IPS DF 6.9 (cell line): ENCODE measurements at regions not wholly inside any gene's neighbourhood (a gene's known extent, or its start where the extent isn't known, plus 50 kb on each side); places are given as distances from the start of the nearest gene placed in this dataset.
"Not testable (repeated sequence)": the region's sequence is repeated elsewhere in the genome, so short reads cannot be mapped to it uniquely, and the experiment has no call there.

ENCODE experiments used
- DNase-seq: peaks from one replicate; pipeline ENCODE4 v3.0.0-alpha.2; 2013; ENCODE audit warnings: low read depth, low spot score
- H3K27ac ChIP-seq: one replicate; pipeline ENCODE4 v1.5.1; 2013; ENCODE audit warnings: low read length, control low read depth
- H3K27me3 ChIP-seq: 2 replicates; pipeline ENCODE4 v1.6.1; 2013; ENCODE audit warnings: mild to moderate bottlenecking, low read length; ENCODE audit not compliant: control insufficient read depth, insufficient read depth
- H3K36me3 ChIP-seq: 2 replicates; pipeline ENCODE4 v1.6.1; 2013; ENCODE audit warnings: low read length; ENCODE audit not compliant: control insufficient read depth, insufficient read depth
- H3K4me1 ChIP-seq: 2 replicates; pipeline ENCODE4 v1.6.1; 2013; ENCODE audit warnings: low read length; ENCODE audit not compliant: control insufficient read depth, insufficient read depth
- H3K4me3 ChIP-seq: 2 replicates; pipeline ENCODE4 v1.5.1; 2013; ENCODE audit warnings: mild to moderate bottlenecking, low read length
- H3K9me3 ChIP-seq: 2 replicates; pipeline ENCODE4 v1.6.1; 2013; ENCODE audit warnings: low read length, inconsistent platforms; ENCODE audit not compliant: control insufficient read depth, insufficient read depth
- WGBS: extraction: QIAGEN DNeasy Blood & Tissue Kit; methylation state at CpG from one replicate; pipeline ENCODE4 v1.1.7; 2013; ENCODE audit warnings: mixed read lengths, missing lambda C conversion rate; ENCODE audit not compliant: insufficient read length, insufficient coverage; 5-methylcytosine and 5-hydroxymethylcytosine counted together

- WGBS: no CpG with 5 or more reads among the region's 2 CpGs
- Histone ChIP-seq H3K9me3 (no peaks in the 10 kb centered on the region), H3K36me3 (no peaks in the 10 kb centered on the region), H3K4me1 (no peaks in the 10 kb centered on the region), H3K4me3 (no peak overlapping the region), H3K27me3 (no peaks in the 10 kb centered on the region), H3K27ac (no peak overlapping the region)
- DNase-seq: no peak
Measured at GRCh38 chr4:181784881-181785280, 458.3 kb upstream of the TENM3 start.

- no peaks in the 10 kb centered on the region for H3K9me3 ChIP-seq
Measured at GRCh38 chr4:181792641-181793040, 450.6 kb upstream of the TENM3 start.

DNA sequence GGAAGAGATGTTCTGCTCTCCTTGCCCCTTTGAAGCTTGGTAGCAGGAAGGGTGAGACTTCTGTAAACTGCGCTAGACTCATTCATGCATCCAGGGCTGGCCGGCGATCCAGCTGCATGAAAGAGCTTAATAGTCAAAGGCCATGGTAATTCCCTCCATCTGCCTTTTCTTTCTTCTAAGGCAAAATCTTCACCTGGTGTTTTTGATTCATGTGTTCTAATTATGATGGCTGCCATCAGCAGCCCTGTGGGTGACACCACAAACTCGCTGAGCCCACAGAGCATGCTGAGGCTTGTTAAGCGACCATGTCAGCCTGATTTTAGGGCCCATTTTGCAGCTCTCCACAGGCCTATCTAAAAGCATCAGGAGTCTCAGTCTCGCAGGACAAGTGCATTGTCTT is 450.1 kb upstream of the TENM3 start:
- H3K36me3 ChIP-seq: no peaks in the 10 kb centered on the region
- H3K27me3 ChIP-seq: no peaks in the 10 kb centered on the region
- peaks cover 1% of the 10 kb centered on the region; the same call in 1 of the 2 replicates for H3K4me1 ChIP-seq
- DNase-seq: no peak
- no peak overlapping the region for H3K4me3 ChIP-seq
- WGBS: no CpG with 5 or more reads among the region's 6 CpGs
- no peaks in the 10 kb centered on the region for H3K9me3 ChIP-seq
- H3K27ac ChIP-seq: no peak overlapping the region

More at GRCh38 chr4:181792641-181793040, 450.6 kb upstream of the TENM3 start:
- H3K4me1 ChIP-seq: peaks cover 1% of the 10 kb centered on the region; the same call in 1 of the 2 replicates
- no peaks in the 10 kb centered on the region for H3K27me3 ChIP-seq
- H3K36me3 ChIP-seq: no peaks in the 10 kb centered on the region
- no CpG with 5 or more reads among the region's 1 CpG for WGBS
- no peak overlapping the region for H3K4me3 ChIP-seq
- H3K27ac ChIP-seq: no peak overlapping the region
- no peak for DNase-seq

DNA sequence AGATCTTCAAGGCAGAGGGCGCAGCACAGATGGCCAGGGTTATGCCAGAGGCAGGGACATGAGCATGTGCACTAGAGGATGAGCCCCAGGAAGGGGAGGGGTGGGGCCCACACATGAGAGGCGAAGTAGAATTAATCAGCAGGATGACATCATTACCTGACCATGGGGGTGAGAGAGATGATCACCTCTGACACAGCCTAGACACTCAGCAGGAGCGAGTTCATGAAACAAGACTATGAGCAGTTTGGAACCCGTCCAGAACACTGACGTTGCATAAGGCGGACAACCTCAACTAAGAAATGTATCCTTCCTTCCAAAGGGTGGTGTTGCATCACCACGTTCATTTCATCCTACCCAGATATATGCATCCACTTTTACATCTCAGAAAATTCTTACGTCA is 446.7 kb upstream of the TENM3 start:
- H3K4me1 ChIP-seq: peaks cover 1% of the 10 kb centered on the region; the same call in 1 of the 2 replicates

GRCh38 chr4:181798536-181798935 is 444.7 kb upstream of the TENM3 start:
- no peaks in the 10 kb centered on the region for H3K27me3 ChIP-seq
- no peaks in the 10 kb centered on the region for H3K9me3 ChIP-seq
- no peak for DNase-seq
- no CpG with 5 or more reads among the region's 2 CpGs for WGBS
- no peak overlapping the region for H3K27ac ChIP-seq
- no peaks in the 10 kb centered on the region for H3K4me1 ChIP-seq
- H3K36me3 ChIP-seq: no peaks in the 10 kb centered on the region
- no peak overlapping the region for H3K4me3 ChIP-seq

More for the DNA sequence above, 446.7 kb upstream of the TENM3 start:
- Histone ChIP-seq H3K4me3 (no peak overlapping the region), H3K36me3 (no peaks in the 10 kb centered on the region), H3K27me3 (no peaks in the 10 kb centered on the region), H3K27ac (no peak overlapping the region), H3K9me3 (no peaks in the 10 kb centered on the region)
- no CpG with 5 or more reads among the region's 8 CpGs for WGBS
- no peak for DNase-seq

- Histone ChIP-seq H3K27ac (no peak overlapping the region), H3K4me1 (no peaks in the 10 kb centered on the region), H3K9me3 (no peaks in the 10 kb centered on the region), H3K27me3 (no peaks in the 10 kb centered on the region), H3K4me3 (no peak overlapping the region), H3K36me3 (no peaks in the 10 kb centered on the region)
- DNase-seq: no peak
- no CpG with 5 or more reads among the region's 10 CpGs for WGBS
Measured at GRCh38 chr4:181799561-181800069, 443.6 kb upstream of the TENM3 start.

- H3K4me3 ChIP-seq: no peak overlapping the region
- DNase-seq: no peak
Measured at GRCh38 chr4:181802207-181802606, 441.0 kb upstream of the TENM3 start.

DNA sequence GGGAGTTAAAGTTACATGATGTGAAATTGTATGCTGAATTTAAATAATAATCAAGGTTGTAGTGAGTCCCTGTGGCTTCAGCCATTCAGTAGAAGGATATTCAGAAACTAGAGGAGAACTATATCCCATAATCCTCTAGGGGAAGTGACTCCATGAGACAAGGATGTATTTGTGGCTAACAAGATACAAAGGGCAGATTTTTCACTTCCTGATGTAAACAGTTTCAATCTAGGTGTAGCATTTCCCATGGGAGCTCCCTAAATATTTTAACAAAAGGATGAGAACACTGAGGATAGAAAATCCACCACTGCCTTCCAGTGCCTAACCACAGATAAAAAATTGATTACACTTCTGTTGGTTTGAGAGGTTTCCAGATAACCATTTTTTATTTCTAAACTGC is 435.4 kb upstream of the TENM3 start:
- Histone ChIP-seq H3K4me1 (no peaks in the 10 kb centered on the region), H3K36me3 (no peaks in the 10 kb centered on the region), H3K4me3 (no peak overlapping the region), H3K27me3 (no peaks in the 10 kb centered on the region), H3K27ac (no peak overlapping the region), H3K9me3 (no peaks in the 10 kb centered on the region)
- DNase-seq: no peak

More at GRCh38 chr4:181802207-181802606, 441.0 kb upstream of the TENM3 start:
- Histone ChIP-seq H3K36me3 (no peaks in the 10 kb centered on the region), H3K27ac (no peak overlapping the region), H3K27me3 (no peaks in the 10 kb centered on the region), H3K4me1 (no peaks in the 10 kb centered on the region), H3K9me3 (no peaks in the 10 kb centered on the region)
- no CpG with 5 or more reads among the region's 2 CpGs for WGBS

DNA sequence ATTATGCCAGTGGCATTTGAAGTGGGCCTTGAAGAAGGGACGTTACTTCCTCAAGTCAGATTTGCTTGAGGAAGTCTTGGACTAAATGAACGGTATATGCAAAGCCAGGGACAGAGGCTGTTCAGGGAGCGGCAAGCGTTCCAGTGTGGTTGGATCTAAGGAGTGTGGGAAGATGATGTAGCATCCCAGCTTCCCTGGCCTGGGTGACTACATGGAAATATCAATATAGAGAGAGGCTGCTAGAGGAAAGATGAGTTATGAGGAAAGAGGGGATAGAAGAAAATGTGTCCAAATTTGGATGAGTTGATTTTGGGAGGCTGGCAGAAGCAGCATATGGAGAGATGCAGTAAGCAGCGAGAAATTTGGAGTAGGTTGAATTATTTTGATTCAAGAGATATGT is 432.5 kb upstream of the TENM3 start:
- Histone ChIP-seq H3K4me3 (no peak overlapping the region), H3K4me1 (no peaks in the 10 kb centered on the region), H3K9me3 (no peaks in the 10 kb centered on the region), H3K27me3 (no peaks in the 10 kb centered on the region), H3K27ac (no peak overlapping the region), H3K36me3 (no peaks in the 10 kb centered on the region)
- no peak for DNase-seq
- WGBS: no CpG with 5 or more reads among the region's 5 CpGs

DNA sequence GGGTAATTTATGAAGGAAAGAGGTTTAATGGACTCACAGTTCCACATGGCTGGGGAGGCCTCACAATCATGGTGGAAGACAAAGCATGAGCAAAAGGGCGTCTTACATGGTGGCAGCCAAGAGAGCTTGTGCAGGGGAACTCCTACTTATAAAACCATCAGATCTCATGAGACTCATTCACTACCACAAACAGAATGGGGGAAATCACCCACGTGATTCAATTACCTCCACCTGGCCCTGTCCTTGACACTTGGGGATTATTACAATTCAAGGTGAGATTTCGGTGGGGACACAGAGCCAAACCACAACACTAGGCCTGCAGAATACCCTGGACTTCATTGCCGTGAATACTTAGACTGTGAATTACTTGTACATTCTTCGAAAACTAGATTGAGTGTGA is 431.7 kb upstream of the TENM3 start:
- not testable (repeated sequence) for DNase-seq, H3K36me3 ChIP-seq, H3K9me3 ChIP-seq, H3K27me3 ChIP-seq, H3K27ac ChIP-seq, H3K4me3 ChIP-seq, H3K4me1 ChIP-seq
- no CpG with 5 or more reads among the region's 5 CpGs for WGBS

DNA sequence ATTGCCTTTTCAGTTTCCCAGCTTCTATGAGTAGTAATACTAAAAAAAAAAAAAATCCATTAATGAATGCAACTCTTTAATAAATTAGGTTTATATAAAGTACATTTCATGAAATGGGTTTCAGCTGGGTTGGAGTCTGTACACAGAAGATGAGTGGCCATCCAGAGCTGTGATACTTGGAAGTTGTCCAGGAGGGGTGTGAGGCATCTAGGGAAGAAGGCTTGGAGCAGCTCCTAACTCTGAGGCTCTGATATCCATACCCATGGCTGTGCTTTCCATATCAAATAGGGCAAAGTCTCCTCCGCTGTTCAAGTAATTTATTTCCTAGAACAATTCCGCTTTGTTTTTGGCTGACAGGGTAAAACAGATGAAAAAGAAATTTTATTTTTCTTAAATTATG is 423.3 kb upstream of the TENM3 start:
- Histone ChIP-seq H3K27me3 (no peaks in the 10 kb centered on the region), H3K36me3 (no peaks in the 10 kb centered on the region; the same call in 1 of the 2 replicates), H3K4me1 (peaks cover 2% of the 10 kb centered on the region; the same call in 1 of the 2 replicates), H3K4me3 (no peak overlapping the region), H3K27ac (no peak overlapping the region), H3K9me3 (0 out of 2 replicates have a peak, but pooled peaks cover 2% of the 10 kb centered on the region)
- WGBS: no CpG with 5 or more reads among the region's 2 CpGs
- no peak for DNase-seq
